Endothelial cell of umbilical vein (primary cell): ENCODE measurements at regions not wholly inside any gene's neighbourhood (a gene's known extent, or its start where the extent isn't known, plus 50 kb on each side); places are given as distances from the start of the nearest gene placed in this dataset.

Source experiments
- BruUV-seq: library from RNA; stranded (reverse); fragments of 400-500 nt; replicated peaks from 2 replicates; lab custom pipeline; 2021; lab: Mats Ljungman, UMichigan
- CTCF ChIA-PET: fragments of 300-600, 350-600 bp; sonication (Branson Sonifier 250); formaldehyde crosslinking; loops from one replicate; lab custom pipeline; 2021; ENCODE audit warnings: antibody characterized with exemption, inconsistent platforms; lab: Charles Lee
- POLR2A ChIA-PET: fragments of 300-600, 350-600 bp; sonication (Branson Sonifier 250); formaldehyde crosslinking; loops from one replicate; lab custom pipeline; 2021; ENCODE audit warnings: antibody characterized with exemption, inconsistent platforms; lab: Charles Lee
- DNase-seq: peaks from one replicate; pipeline ENCODE4 v3.0.0-alpha.2; 2011; ENCODE audit warnings: low read depth, low spot score
- FAIRE-seq: peaks from 2 replicates; lab custom pipeline; 2011; peaks lifted over from hg19 to GRCh38; lab: Jason Lieb, UNC
- H2AFZ ChIP-seq: 2 replicates; pipeline ENCODE4 v1.6.0; 2012; ENCODE audit warnings: low read depth, low read length, control low read depth, inconsistent platforms
- H3K27ac ChIP-seq: 2 replicates; pipeline ENCODE4 v1.5.1; 2011; ENCODE audit warnings: low read depth, mild to moderate bottlenecking, control low read depth, low read length, moderate library complexity; ENCODE audit not compliant: insufficient read depth
- H3K27me3 ChIP-seq, 2 experiments: 2 replicates each; pipeline versions ENCODE4 v1.6.0 to v1.6.1; 2011; ENCODE audit warnings: low read length in 2 of 2, mixed read lengths in 1 of 2; ENCODE audit not compliant: control insufficient read depth in 2 of 2, insufficient read depth in 2 of 2
- H3K36me3 ChIP-seq, 2 experiments: 2 replicates in 1 of 2; 3 replicates in 1 of 2; pipeline ENCODE4 v1.5.1; 2011; ENCODE audit warnings: low read length in 2 of 2, mild to moderate bottlenecking in 1 of 2, moderate library complexity in 1 of 2; ENCODE audit not compliant: control insufficient read depth in 2 of 2, insufficient read depth in 2 of 2; ENCODE audit errors: extremely low read depth in 1 of 2
- H3K4me1 ChIP-seq: 3 replicates; pipeline ENCODE4 v1.5.1; 2011; ENCODE audit warnings: mild to moderate bottlenecking, low read length; ENCODE audit not compliant: control insufficient read depth, insufficient read depth; ENCODE audit errors: extremely low read depth
- H3K4me2 ChIP-seq: 2 replicates; pipeline ENCODE4 v1.6.1; 2011; ENCODE audit warnings: low read length, control low read depth, mixed read lengths; ENCODE audit not compliant: insufficient read depth
- H3K4me3 ChIP-seq, 3 experiments: fragments of 200-600 bp in 1 of 3; sonication (generic), shearing (Covaris generic) in 1 of 3; replicated peaks in 1 of 3; 2 replicates each; pipeline ENCODE4 v1.5.1; 2011 to 2016; ENCODE audit warnings: control low read depth in 3 of 3, low read length in 3 of 3, mild to moderate bottlenecking in 2 of 3, inconsistent platforms in 1 of 3, low read depth in 1 of 3, moderate library complexity in 1 of 3; ENCODE audit not compliant: insufficient read depth in 1 of 3
- H3K79me2 ChIP-seq: 2 replicates; pipeline ENCODE4 v1.6.0; 2012; ENCODE audit warnings: low read length, inconsistent platforms; ENCODE audit not compliant: control insufficient read depth, insufficient read depth
- H3K9ac ChIP-seq: replicated peaks from 2 replicates; pipeline ENCODE3; 2011; ENCODE audit warnings: low read length, control low read depth; ENCODE audit not compliant: insufficient read depth; ENCODE audit errors: extremely low read depth
- H3K9me1 ChIP-seq: replicated peaks from 3 replicates; pipeline ENCODE4 v1.6.0; 2011; ENCODE audit warnings: mild to moderate bottlenecking, low read length; ENCODE audit not compliant: control insufficient read depth, insufficient read depth; ENCODE audit errors: extremely low read depth
- H3K9me3 ChIP-seq: replicated peaks from 2 replicates; pipeline ENCODE4 v1.5.1; 2012; ENCODE audit warnings: low read length, inconsistent platforms; ENCODE audit not compliant: control insufficient read depth, insufficient read depth
- H4K20me1 ChIP-seq: replicated peaks from 2 replicates; pipeline ENCODE3; 2011; ENCODE audit warnings: mild to moderate bottlenecking, low read length; ENCODE audit not compliant: control insufficient read depth, insufficient read depth; ENCODE audit errors: extremely low read depth
- JUN ChIP-seq: IDR thresholded peaks from 2 replicates; pipeline ENCODE4 v1.6.1; 2011; ENCODE audit warnings: borderline replicate concordance, low read depth; ENCODE audit not compliant: insufficient read length, insufficient read depth
- MYC ChIP-seq: IDR thresholded peaks from one replicate; pipeline ENCODE4 v1.6.1; 2011; ENCODE audit warnings: mild to moderate bottlenecking, low read depth, low read length
- POLR2A ChIP-seq: IDR thresholded peaks from 2 replicates; pipeline ENCODE4 v1.6.1; 2012; ENCODE audit warnings: low read depth, mild to moderate bottlenecking, control low read depth, low read length
- POLR2AphosphoS5 ChIP-seq: IDR thresholded peaks from 2 replicates; pipeline ENCODE4 v1.6.1; 2012; ENCODE audit warnings: low read depth, mild to moderate bottlenecking, control low read depth, low read length, moderate library complexity; ENCODE audit not compliant: insufficient read depth
- dilution Hi-C: fragments of 300-500 bp; cut with MboI; formaldehyde crosslinking; loops from one replicate; pipeline ENCODE4 v1.15.0; 2019; ENCODE audit warnings: low sequenced_read_pairs; ENCODE audit not compliant: extremely low pct_ligation_motif_present
- intact Hi-C: fragments of 100-400 bp; cut with micrococcal nuclease; formaldehyde crosslinking; loops from one replicate; pipeline ENCODE4 v1.10.0; 2022
- TF ChIP-seq, protein P1 (sequence below), 2 donors: IDR thresholded peaks; 1 replicate in 1 of 2; 2 replicates in 1 of 2; pipeline ENCODE4 v1.5.1; 2011; ENCODE audit warnings: low read length in 2 of 2, mild to moderate bottlenecking in 2 of 2, moderate library complexity in 2 of 2, control low read depth in 1 of 2, inconsistent platforms in 1 of 2, low read depth in 1 of 2; ENCODE audit not compliant: insufficient read depth in 1 of 2; ENCODE audit errors: extremely low read depth in 1 of 2
- TF ChIP-seq, protein P2 (sequence below): IDR thresholded peaks from 2 replicates; pipeline ENCODE4 v1.6.1; 2011; ENCODE audit not compliant: insufficient read depth, insufficient read length

DNA sequence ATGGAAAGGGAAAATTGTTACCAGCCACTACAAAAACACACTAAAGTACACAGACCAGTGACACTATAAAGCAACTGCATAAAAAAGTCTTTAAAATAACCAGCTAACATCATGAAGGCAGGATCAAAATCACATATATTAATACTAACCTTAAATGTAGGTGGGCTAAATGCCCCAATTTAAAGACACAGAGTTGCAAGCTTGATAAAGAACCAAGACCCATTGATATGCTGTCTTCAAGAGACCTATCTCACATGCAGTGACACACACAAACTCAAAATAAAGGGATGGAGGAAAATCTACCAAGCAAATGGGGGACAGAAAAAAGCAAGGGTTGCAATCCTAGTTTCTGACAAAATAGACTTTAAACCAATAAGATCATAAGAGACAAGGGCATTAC, 246.3 kb downstream of the SEC16B start:
- no peak overlapping the region for H2AFZ ChIP-seq
- no peaks in the 10 kb centered on the region for H4K20me1 ChIP-seq
- BruUV-seq, result no TSS peak
- no peak overlapping the region for H3K27ac ChIP-seq
- intact Hi-C loops, result no loop called here
- H3K4me3 ChIP-seq, result no peak overlapping the region
- H3K4me1 ChIP-seq, result no peaks in the 10 kb centered on the region
- no peaks in the 10 kb centered on the region for H3K79me2 ChIP-seq
- dilution Hi-C loops, result no loop called here
- no peaks in the 10 kb centered on the region for H3K27me3 ChIP-seq
- TF ChIP-seq MYC (no peak), JUN (no peak), POLR2A (no peak), POLR2AphosphoS5 (no peak)
- TF ChIP-seq, protein P1, sequence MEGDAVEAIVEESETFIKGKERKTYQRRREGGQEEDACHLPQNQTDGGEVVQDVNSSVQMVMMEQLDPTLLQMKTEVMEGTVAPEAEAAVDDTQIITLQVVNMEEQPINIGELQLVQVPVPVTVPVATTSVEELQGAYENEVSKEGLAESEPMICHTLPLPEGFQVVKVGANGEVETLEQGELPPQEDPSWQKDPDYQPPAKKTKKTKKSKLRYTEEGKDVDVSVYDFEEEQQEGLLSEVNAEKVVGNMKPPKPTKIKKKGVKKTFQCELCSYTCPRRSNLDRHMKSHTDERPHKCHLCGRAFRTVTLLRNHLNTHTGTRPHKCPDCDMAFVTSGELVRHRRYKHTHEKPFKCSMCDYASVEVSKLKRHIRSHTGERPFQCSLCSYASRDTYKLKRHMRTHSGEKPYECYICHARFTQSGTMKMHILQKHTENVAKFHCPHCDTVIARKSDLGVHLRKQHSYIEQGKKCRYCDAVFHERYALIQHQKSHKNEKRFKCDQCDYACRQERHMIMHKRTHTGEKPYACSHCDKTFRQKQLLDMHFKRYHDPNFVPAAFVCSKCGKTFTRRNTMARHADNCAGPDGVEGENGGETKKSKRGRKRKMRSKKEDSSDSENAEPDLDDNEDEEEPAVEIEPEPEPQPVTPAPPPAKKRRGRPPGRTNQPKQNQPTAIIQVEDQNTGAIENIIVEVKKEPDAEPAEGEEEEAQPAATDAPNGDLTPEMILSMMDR (IDR thresholded peaks at IDR 0.05; ENCODE audit: extremely low read depth in 1 of 2, insufficient read depth in 1 of 2, low read depth in 1 of 2, low read length in 2 of 2), result no peak
- TF ChIP-seq, protein P2, sequence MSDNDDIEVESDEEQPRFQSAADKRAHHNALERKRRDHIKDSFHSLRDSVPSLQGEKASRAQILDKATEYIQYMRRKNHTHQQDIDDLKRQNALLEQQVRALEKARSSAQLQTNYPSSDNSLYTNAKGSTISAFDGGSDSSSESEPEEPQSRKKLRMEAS, result no peak
- no peak overlapping the region for H3K9ac ChIP-seq
- no peak for FAIRE-seq
- ChIA-PET CTCF (no interaction called here), POLR2A (no interaction called here)
- H3K36me3 ChIP-seq, result no peaks in the 10 kb centered on the region
- no peaks in the 10 kb centered on the region for H3K9me1 ChIP-seq
- no peak overlapping the region for H3K4me2 ChIP-seq
- H3K9me3 ChIP-seq, result no peaks in the 10 kb centered on the region
- no peak for DNase-seq
